Peyer's patch (tissue), 4 donors: ENCODE measurements at regions not wholly inside any gene's neighbourhood (a gene's known extent, or its start where the extent isn't known, plus 50 kb on each side); places are given as distances from the start of the nearest gene placed in this dataset.

Experiments
- DNase-seq, 3 donors: peaks; one replicate each; pipeline ENCODE4 v3.0.0-alpha.2; 2017 to 2019
- H3K27ac ChIP-seq, 4 donors: fragments of 200-600 bp; sonication (generic); one replicate each; pipeline ENCODE4 v1.5.1; 2016 to 2019
- H3K27me3 ChIP-seq, 2 donors: fragments of 200-600 bp; sonication (generic); one replicate each; pipeline ENCODE4 v1.5.1; 2019
- H3K36me3 ChIP-seq, 3 donors: fragments of 200-600 bp; sonication (generic); one replicate each; pipeline ENCODE4 v1.5.1; 2016 to 2019
- H3K4me1 ChIP-seq, 4 donors: fragments of 200-600 bp; sonication (generic); one replicate each; pipeline ENCODE4 v1.5.1; 2016 to 2019
- H3K4me3 ChIP-seq, 4 donors: fragments of 200-600 bp; sonication (generic); 1 replicate in 3 of 4; 2 replicates in 1 of 4; pipeline ENCODE4 v1.5.1; 2016 to 2019; ENCODE audit warnings: mild to moderate bottlenecking in 1 of 4
- H3K9me3 ChIP-seq, 4 donors: fragments of 200-600 bp; sonication (generic); one replicate each; pipeline ENCODE4 v1.5.1; 2016 to 2019; ENCODE audit warnings: mild to moderate bottlenecking in 1 of 4
- CTCF ChIP-seq, 6 experiments: fragments of 450-650 bp in 4 of 6; fragments of 200-600 bp in 2 of 6; sonication (generic) in 1 of 6; IDR thresholded peaks; one replicate each; pipeline ENCODE4 v1.5.1; 2017 to 2019; ENCODE audit warnings: antibody characterized with exemption in 6 of 6, mild to moderate bottlenecking in 3 of 6, moderate library complexity in 1 of 6
- POLR2A ChIP-seq, 2 donors: fragments of 450-650 bp; IDR thresholded peaks; one replicate each; pipeline ENCODE4 v1.5.1; 2017; ENCODE audit warnings: antibody characterized with exemption in 2 of 2, mild to moderate bottlenecking in 2 of 2, moderate library complexity in 2 of 2

GRCh38 chr19:30910485-30911240 is 438.6 kb downstream of the TSHZ3 start:
- Histone ChIP-seq H3K4me1 (no peaks in the 10 kb centered on the region), H3K27ac (no peak overlapping the region), H3K4me3 (no peak overlapping the region), H3K27me3 (no peaks in the 10 kb centered on the region), H3K9me3 (no peaks in the 10 kb centered on the region), H3K36me3 (no peaks in the 10 kb centered on the region)
- no peak for DNase-seq
- no peak for TF ChIP-seq POLR2A (IDR thresholded peaks at IDR 0.05)
- TF ChIP-seq CTCF (IDR thresholded peaks at IDR 0.05): no peak

GRCh38 chr19:30909216-30909615 is 440.0 kb downstream of the TSHZ3 start:
- H3K27me3 ChIP-seq: no peaks in the 10 kb centered on the region
- H3K4me1 ChIP-seq: no peaks in the 10 kb centered on the region
- DNase-seq: no peak
- no peaks in the 10 kb centered on the region for H3K9me3 ChIP-seq
- TF ChIP-seq POLR2A (IDR thresholded peaks at IDR 0.05) (no peak), CTCF (IDR thresholded peaks at IDR 0.05) (no peak)
- no peak overlapping the region for H3K4me3 ChIP-seq
- no peaks in the 10 kb centered on the region for H3K36me3 ChIP-seq
- H3K27ac ChIP-seq: no peak overlapping the region

GRCh38 chr19:30908262-30908771 is 440.9 kb downstream of the TSHZ3 start:
- H3K36me3 ChIP-seq: no peaks in the 10 kb centered on the region
- TF ChIP-seq POLR2A (IDR thresholded peaks at IDR 0.05) (no peak), CTCF (IDR thresholded peaks at IDR 0.05) (no peak)
- no peaks in the 10 kb centered on the region for H3K27me3 ChIP-seq
- no peak for DNase-seq
- H3K9me3 ChIP-seq: no peaks in the 10 kb centered on the region
- no peak overlapping the region for H3K27ac ChIP-seq
- H3K4me3 ChIP-seq: no peak overlapping the region
- H3K4me1 ChIP-seq: no peaks in the 10 kb centered on the region

GRCh38 chr19:30906871-30907270 is 442.4 kb downstream of the TSHZ3 start:
- no peak for TF ChIP-seq POLR2A (IDR thresholded peaks at IDR 0.05)
- no peak for TF ChIP-seq CTCF (IDR thresholded peaks at IDR 0.05)

GRCh38 chr19:30900051-30900450 is 449.2 kb downstream of the TSHZ3 start:
- DNase-seq: no peak
- Histone ChIP-seq H3K4me1 (no peaks in the 10 kb centered on the region), H3K27me3 (no peaks in the 10 kb centered on the region), H3K4me3 (no peak overlapping the region), H3K9me3 (no peaks in the 10 kb centered on the region), H3K27ac (no peak overlapping the region), H3K36me3 (no peaks in the 10 kb centered on the region)
- TF ChIP-seq POLR2A (IDR thresholded peaks at IDR 0.05) (no peak), CTCF (IDR thresholded peaks at IDR 0.05) (no peak)

More at GRCh38 chr19:30906871-30907270, 442.4 kb downstream of the TSHZ3 start:
- H3K4me3 ChIP-seq: no peak overlapping the region
- H3K4me1 ChIP-seq: no peaks in the 10 kb centered on the region
- no peaks in the 10 kb centered on the region for H3K27me3 ChIP-seq
- no peak for DNase-seq
- no peak overlapping the region for H3K27ac ChIP-seq
- H3K36me3 ChIP-seq: no peaks in the 10 kb centered on the region
- no peaks in the 10 kb centered on the region for H3K9me3 ChIP-seq
